SU-DHL-6 (cell line): ENCODE measurements at regions not wholly inside any gene's neighbourhood (a gene's known extent, or its start where the extent isn't known, plus 50 kb on each side); places are given as distances from the start of the nearest gene placed in this dataset.

Experiments
- H2AFZ ChIP-seq: fragments of 200-600 bp; sonication (generic); 2 replicates; pipeline ENCODE4 v1.6.1; 2014; ENCODE audit warnings: low read depth, mild to moderate bottlenecking, moderate library complexity, mixed read lengths, antibody characterized with exemption, low read length; ENCODE audit not compliant: severe bottlenecking
- H3F3A ChIP-seq: fragments of 200-600 bp; shearing (Covaris generic); 2 replicates; pipeline ENCODE4 v1.6.0; 2016; ENCODE audit warnings: antibody characterized with exemption, mild to moderate bottlenecking; ENCODE audit not compliant: insufficient read depth
- H3K27ac ChIP-seq: fragments of 200-600 bp; sonication (generic); 2 replicates; pipeline ENCODE4 v1.5.1; 2016; ENCODE audit warnings: low read depth, mild to moderate bottlenecking, low read length, moderate library complexity, mixed read lengths
- H3K27me3 ChIP-seq: fragments of 200-600 bp; sonication (generic), shearing (Covaris generic); 2 replicates; pipeline ENCODE4 v1.6.0; 2014; ENCODE audit warnings: mild to moderate bottlenecking, low read length
- H3K36me3 ChIP-seq: fragments of 200-600 bp; sonication (generic); 2 replicates; pipeline ENCODE4 v1.6.1; 2014; ENCODE audit warnings: mild to moderate bottlenecking, low read length, mixed read lengths
- H3K4me2 ChIP-seq: fragments of 300-600, 200-600 bp; shearing (Covaris generic), sonication (generic); 2 replicates; pipeline ENCODE4 v1.6.0; 2014; ENCODE audit warnings: low read length, low read depth, mild to moderate bottlenecking; ENCODE audit not compliant: poor library complexity, severe bottlenecking
- H3K4me3 ChIP-seq: fragments of 200-600 bp; sonication (generic); 2 replicates; pipeline ENCODE4 v1.5.1; 2014; ENCODE audit warnings: antibody characterized with exemption, low read length, mild to moderate bottlenecking, mixed read lengths; ENCODE audit not compliant: insufficient read depth, poor library complexity, severe bottlenecking
- H3K79me2 ChIP-seq: fragments of 200-600 bp; sonication (generic); 2 replicates; pipeline ENCODE4 v1.6.1; 2014; ENCODE audit warnings: mild to moderate bottlenecking, low read length, moderate library complexity; ENCODE audit not compliant: insufficient read depth
- H3K9ac ChIP-seq: fragments of 200-600 bp; sonication (generic); 2 replicates; pipeline ENCODE4 v1.7.0; 2014; ENCODE audit warnings: mild to moderate bottlenecking, low read length
- H3K9me2 ChIP-seq: fragments of 200-600 bp; sonication (generic); replicated peaks from 2 replicates; pipeline ENCODE4 v1.6.1; 2014; ENCODE audit warnings: low read length; ENCODE audit not compliant: insufficient read depth
- H3K9me3 ChIP-seq: fragments of 200-600 bp; sonication (generic); 2 replicates; pipeline ENCODE4 v1.6.1; 2014; ENCODE audit warnings: low read length, mixed read lengths; ENCODE audit not compliant: insufficient read depth
- H4K20me1 ChIP-seq: fragments of 200-600 bp; sonication (generic); 2 replicates; pipeline ENCODE4 v1.6.1; 2014; ENCODE audit warnings: low read depth, mild to moderate bottlenecking, antibody characterized with exemption, low read length, moderate library complexity, mixed read lengths
- EZH2phosphoT487 ChIP-seq: fragments of 200-600 bp; sonication (generic), shearing (Covaris generic); conservative IDR thresholded peaks from 2 replicates; pipeline ENCODE4 v1.6.1; 2018; ENCODE audit warnings: mild to moderate bottlenecking, antibody characterized with exemption, low read length, moderate library complexity, mixed read lengths
- TF ChIP-seq, protein P1 (sequence below): fragments of 200-600 bp; sonication (generic); IDR thresholded peaks from one replicate; pipeline ENCODE4 v1.5.1; 2017; ENCODE audit warnings: antibody characterized with exemption, mild to moderate bottlenecking, low read length, moderate library complexity; ENCODE audit not compliant: insufficient read depth, poor library complexity, severe bottlenecking

DNA sequence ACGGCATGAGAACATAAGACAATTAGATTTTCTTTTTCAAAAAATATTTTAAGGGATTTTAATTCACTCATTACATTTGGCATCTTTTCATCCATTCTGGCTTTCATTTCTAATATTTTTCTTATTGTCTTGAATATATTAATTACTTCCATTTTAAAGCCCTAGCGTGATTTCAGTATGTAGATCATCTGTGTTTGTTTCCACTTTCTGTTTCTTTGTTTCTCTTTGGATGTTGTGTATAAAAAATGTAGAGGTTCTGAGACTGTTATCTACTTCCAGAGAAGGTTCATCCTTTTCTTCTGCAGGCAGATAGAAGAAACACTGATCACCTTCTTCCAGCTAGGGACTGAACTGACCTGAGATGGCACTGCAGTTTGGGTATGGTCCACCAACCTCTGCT, 664.4 kb upstream of the SLC39A10 start:
- Histone ChIP-seq H3K9ac (no peak overlapping the region), H3K9me2 (no peaks in the 10 kb centered on the region), H2AFZ (no peak overlapping the region), H3K36me3 (no peaks in the 10 kb centered on the region), H3K4me3 (no peak overlapping the region), H3F3A (no peaks in the 10 kb centered on the region), H3K9me3 (no peaks in the 10 kb centered on the region), H3K27ac (no peak overlapping the region), H4K20me1 (no peaks in the 10 kb centered on the region), H3K27me3 (no peaks in the 10 kb centered on the region), H3K4me2 (no peak overlapping the region), H3K79me2 (no peaks in the 10 kb centered on the region)
- TF ChIP-seq, protein P1, sequence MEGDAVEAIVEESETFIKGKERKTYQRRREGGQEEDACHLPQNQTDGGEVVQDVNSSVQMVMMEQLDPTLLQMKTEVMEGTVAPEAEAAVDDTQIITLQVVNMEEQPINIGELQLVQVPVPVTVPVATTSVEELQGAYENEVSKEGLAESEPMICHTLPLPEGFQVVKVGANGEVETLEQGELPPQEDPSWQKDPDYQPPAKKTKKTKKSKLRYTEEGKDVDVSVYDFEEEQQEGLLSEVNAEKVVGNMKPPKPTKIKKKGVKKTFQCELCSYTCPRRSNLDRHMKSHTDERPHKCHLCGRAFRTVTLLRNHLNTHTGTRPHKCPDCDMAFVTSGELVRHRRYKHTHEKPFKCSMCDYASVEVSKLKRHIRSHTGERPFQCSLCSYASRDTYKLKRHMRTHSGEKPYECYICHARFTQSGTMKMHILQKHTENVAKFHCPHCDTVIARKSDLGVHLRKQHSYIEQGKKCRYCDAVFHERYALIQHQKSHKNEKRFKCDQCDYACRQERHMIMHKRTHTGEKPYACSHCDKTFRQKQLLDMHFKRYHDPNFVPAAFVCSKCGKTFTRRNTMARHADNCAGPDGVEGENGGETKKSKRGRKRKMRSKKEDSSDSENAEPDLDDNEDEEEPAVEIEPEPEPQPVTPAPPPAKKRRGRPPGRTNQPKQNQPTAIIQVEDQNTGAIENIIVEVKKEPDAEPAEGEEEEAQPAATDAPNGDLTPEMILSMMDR: no peak
- TF ChIP-seq EZH2phosphoT487: no peak

DNA sequence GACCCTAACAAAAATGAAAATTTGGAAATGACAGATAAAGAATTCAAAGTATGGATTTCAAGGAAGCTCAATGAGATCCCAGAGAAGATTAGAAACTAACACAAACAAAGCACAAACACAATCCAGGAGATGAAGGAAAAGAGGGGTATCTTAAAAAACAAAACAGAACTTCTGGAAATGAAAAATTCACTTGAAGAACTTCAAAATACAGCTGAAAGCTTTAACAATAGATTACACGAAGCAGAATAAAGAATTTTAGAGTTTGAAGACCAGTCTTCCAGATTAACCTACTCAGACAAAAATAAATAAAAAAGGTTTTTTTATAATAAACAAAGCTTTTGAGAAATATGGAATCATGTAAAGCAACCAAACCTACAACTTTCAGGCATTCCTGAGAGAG, 671.8 kb upstream of the SLC39A10 start:
- Histone ChIP-seq H3F3A (no peaks in the 10 kb centered on the region), H3K4me3 (no peak overlapping the region), H3K27me3 (no peaks in the 10 kb centered on the region), H4K20me1 (no peaks in the 10 kb centered on the region), H3K27ac (no peak overlapping the region), H3K9me2 (no peaks in the 10 kb centered on the region), H3K4me2 (no peak overlapping the region), H2AFZ (no peak overlapping the region), H3K79me2 (no peaks in the 10 kb centered on the region), H3K9me3 (no peaks in the 10 kb centered on the region), H3K36me3 (no peaks in the 10 kb centered on the region), H3K9ac (no peak overlapping the region)
- TF ChIP-seq EZH2phosphoT487: no peak
- TF ChIP-seq, protein P1: no peak

GRCh38 chr2:194962254-194962653, 694.8 kb upstream of the SLC39A10 start:
- no peaks in the 10 kb centered on the region for H3K79me2 ChIP-seq
- H3K27me3 ChIP-seq: no peaks in the 10 kb centered on the region
- H3K9ac ChIP-seq: no peak overlapping the region
- no peaks in the 10 kb centered on the region for H3F3A ChIP-seq
- no peak for TF ChIP-seq EZH2phosphoT487
- TF ChIP-seq, protein P1: no peak
- no peaks in the 10 kb centered on the region for H3K36me3 ChIP-seq
- H3K4me2 ChIP-seq: no peak overlapping the region
- H3K9me2 ChIP-seq: no peaks in the 10 kb centered on the region
- H3K9me3 ChIP-seq: no peaks in the 10 kb centered on the region
- no peak overlapping the region for H2AFZ ChIP-seq
- no peaks in the 10 kb centered on the region for H4K20me1 ChIP-seq
- no peak overlapping the region for H3K27ac ChIP-seq
- no peak overlapping the region for H3K4me3 ChIP-seq
